BJ (cell line): ENCODE measurements at regions not wholly inside any gene's neighbourhood (a gene's known extent, or its start where the extent isn't known, plus 50 kb on each side); places are given as distances from the start of the nearest gene placed in this dataset.

Experiments
- CTCF ChIA-PET: fragments of 350-600 bp; formaldehyde crosslinking; extraction: SDS; loops from one replicate; lab custom pipeline; 2021; ENCODE audit warnings: antibody characterized with exemption, inconsistent platforms; lab: Yijun Ruan, JAX
- POLR2A ChIA-PET: fragments of 300-600 bp; sonication (Branson Sonifier 250); formaldehyde crosslinking; extraction: SDS; loops from one replicate; lab custom pipeline; 2021; ENCODE audit warnings: antibody characterized with exemption; lab: Charles Lee
- DNase-seq: peaks from one replicate; pipeline ENCODE4 v3.0.0-alpha.2; 2011; ENCODE audit warnings: low read depth
- H3K27me3 ChIP-seq: 2 replicates; pipeline ENCODE4 v1.6.0; 2011; ENCODE audit warnings: low read length; ENCODE audit not compliant: control insufficient read depth, insufficient read depth
- H3K36me3 ChIP-seq: 2 replicates; pipeline ENCODE4 v1.5.1; 2011; ENCODE audit warnings: low read length; ENCODE audit not compliant: control insufficient read depth, insufficient read depth
- H3K4me3 ChIP-seq: 2 replicates; pipeline ENCODE4 v1.5.1; 2011; ENCODE audit warnings: low read depth, mild to moderate bottlenecking, control low read depth, low read length
- TF ChIP-seq, protein P1 (sequence below): IDR thresholded peaks from 2 replicates; pipeline ENCODE4 v1.5.1; 2011; ENCODE audit warnings: low read depth, mild to moderate bottlenecking, control low read depth, inconsistent platforms, low read length, moderate library complexity; ENCODE audit not compliant: insufficient read depth

DNA sequence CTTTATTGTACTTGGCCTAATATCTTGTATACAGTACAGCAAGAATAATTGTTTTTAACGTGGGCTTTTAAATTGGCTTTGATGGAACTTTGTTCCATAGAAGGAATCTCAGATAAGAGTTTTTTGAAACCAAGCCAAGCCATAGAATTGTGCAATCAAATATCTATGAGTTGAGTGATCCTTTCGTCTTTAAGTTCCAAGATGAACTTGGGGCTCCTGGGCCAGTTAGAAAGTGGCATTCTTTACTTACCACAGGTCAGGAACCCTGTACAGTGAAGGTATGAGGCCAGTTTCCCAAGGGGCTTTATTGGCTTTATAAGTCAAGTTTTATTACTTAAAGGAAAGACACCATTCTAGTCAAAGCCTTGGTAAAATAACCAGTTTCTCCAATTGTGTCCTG is 2104.2 kb downstream of the PCDH7 start:
- TF ChIP-seq, protein P1, sequence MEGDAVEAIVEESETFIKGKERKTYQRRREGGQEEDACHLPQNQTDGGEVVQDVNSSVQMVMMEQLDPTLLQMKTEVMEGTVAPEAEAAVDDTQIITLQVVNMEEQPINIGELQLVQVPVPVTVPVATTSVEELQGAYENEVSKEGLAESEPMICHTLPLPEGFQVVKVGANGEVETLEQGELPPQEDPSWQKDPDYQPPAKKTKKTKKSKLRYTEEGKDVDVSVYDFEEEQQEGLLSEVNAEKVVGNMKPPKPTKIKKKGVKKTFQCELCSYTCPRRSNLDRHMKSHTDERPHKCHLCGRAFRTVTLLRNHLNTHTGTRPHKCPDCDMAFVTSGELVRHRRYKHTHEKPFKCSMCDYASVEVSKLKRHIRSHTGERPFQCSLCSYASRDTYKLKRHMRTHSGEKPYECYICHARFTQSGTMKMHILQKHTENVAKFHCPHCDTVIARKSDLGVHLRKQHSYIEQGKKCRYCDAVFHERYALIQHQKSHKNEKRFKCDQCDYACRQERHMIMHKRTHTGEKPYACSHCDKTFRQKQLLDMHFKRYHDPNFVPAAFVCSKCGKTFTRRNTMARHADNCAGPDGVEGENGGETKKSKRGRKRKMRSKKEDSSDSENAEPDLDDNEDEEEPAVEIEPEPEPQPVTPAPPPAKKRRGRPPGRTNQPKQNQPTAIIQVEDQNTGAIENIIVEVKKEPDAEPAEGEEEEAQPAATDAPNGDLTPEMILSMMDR, result no peak
- ChIA-PET CTCF (no interaction called here), POLR2A (no interaction called here)
- no peak overlapping the region for H3K4me3 ChIP-seq
- no peaks in the 10 kb centered on the region for H3K27me3 ChIP-seq
- no peaks in the 10 kb centered on the region for H3K36me3 ChIP-seq
- DNase-seq, result no peak

DNA sequence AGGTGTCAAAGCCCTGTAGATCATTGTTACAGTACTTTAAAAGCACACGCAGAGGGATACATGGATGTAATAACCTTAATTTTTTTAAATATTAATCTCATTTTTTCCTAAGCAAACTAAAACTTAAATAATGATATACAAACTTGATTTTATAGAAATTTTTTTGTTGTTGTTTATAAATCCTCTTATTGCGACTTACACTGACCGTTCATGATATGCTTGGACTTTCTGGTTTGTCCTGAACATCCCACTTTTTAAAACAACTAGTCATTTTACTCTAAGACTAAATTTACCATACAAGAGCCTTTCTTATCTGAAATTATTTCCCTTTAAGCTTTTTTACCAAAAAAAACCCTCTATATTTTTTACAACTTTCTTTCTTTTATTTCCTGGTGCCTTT is 2106.0 kb downstream of the PCDH7 start:
- CTCF ChIA-PET, result no interaction called here
- TF ChIP-seq, protein P1, result no peak
- POLR2A ChIA-PET, result no interaction called here
- no peak for DNase-seq
- H3K36me3 ChIP-seq, result no peaks in the 10 kb centered on the region
- no peaks in the 10 kb centered on the region for H3K27me3 ChIP-seq
- no peak overlapping the region for H3K4me3 ChIP-seq

DNA sequence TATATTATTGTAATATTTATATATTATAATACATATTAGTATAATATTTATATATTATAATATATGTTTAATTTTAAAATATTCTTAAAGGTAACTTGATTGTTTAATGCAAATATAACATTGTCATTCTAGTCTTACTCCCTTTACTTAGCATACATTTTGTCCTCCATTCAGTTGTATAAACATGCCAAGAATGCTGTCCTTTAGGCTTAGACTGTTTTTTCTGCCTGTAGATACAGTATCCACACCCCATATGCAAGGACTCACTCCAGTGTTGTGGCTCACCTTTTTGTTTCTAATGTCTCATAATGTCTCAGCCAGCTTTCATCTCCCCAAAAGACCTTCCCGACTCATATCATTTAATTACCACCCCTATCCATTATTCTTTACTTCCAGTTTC is 2110.0 kb downstream of the PCDH7 start:
- ChIA-PET CTCF (no interaction called here), POLR2A (no interaction called here)
- Histone ChIP-seq H3K27me3 (no peaks in the 10 kb centered on the region), H3K36me3 (no peaks in the 10 kb centered on the region), H3K4me3 (no peak overlapping the region)
- DNase-seq, result no peak
- TF ChIP-seq, protein P1, result no peak

DNA sequence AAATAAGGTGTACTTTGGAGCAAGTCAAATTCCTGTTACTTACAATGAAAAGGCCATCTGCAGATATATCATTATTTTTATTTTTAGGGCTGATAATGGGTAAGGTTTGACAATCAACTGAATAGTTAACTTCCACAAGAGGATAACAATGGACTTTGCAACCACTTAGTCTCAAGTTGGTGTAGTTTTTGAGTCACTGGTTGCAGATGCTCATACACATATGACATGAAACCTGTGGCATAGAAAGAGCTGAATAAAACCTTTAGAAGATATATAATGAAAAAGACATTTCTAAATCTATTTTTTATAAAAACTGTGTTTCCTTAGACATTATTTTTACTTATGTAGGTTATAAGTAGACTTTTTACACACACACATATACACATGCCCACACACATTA is 2110.9 kb downstream of the PCDH7 start:
- CTCF ChIA-PET, result no interaction called here
- no peaks in the 10 kb centered on the region for H3K27me3 ChIP-seq
- H3K36me3 ChIP-seq, result no peaks in the 10 kb centered on the region
- TF ChIP-seq, protein P1, result no peak
- no peak overlapping the region for H3K4me3 ChIP-seq
- DNase-seq, result no peak
- POLR2A ChIA-PET, result no interaction called here

DNA sequence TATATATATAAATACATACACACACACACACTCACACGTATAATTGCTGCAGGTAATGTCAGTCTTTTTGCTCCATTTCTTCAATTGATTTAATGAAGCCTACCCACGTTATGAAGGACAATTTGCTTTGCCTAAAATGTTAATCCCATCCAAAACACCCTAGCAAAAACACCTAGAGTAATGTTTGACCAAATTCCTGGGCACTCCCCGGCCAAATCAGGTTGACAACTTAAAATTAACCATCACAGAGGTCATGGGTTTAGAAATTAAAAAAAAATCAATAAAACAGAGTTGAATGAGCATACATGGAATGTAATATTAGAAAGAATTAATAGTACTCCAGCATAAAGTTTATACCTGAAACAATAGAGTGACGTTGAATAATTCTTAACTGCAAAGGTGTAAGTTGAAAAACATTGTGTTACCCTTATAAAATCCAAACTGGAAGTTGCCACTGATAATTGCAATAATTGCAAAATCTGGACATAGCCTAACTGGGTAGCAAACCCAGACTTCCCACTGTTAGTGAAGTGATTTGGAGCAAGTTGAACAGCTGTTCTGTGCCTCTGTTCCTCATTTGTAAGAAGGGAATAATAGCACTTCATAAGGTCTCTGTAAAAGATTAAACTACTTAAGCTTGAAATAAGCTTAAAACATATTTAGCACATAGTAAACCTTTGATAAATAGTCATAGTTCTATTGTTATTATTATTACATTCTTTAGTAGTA is 2120.5 kb downstream of the PCDH7 start:
- Histone ChIP-seq H3K27me3 (no peaks in the 10 kb centered on the region), H3K36me3 (no peaks in the 10 kb centered on the region), H3K4me3 (no peak overlapping the region)
- ChIA-PET CTCF (no interaction called here), POLR2A (no interaction called here)
- TF ChIP-seq, protein P1, result no peak
- no peak for DNase-seq
